CD8-positive, alpha-beta memory T cell (primary cell): ENCODE measurements at regions not wholly inside any gene's neighbourhood (a gene's known extent, or its start where the extent isn't known, plus 50 kb on each side); places are given as distances from the start of the nearest gene placed in this dataset.
"Not testable (repeated sequence)": the region's sequence is repeated elsewhere in the genome, so short reads cannot be mapped to it uniquely, and the experiment has no call there.

Experiments
- CTCF ChIA-PET: fragments of 350-600 bp; sonication (Branson Sonifier 250); formaldehyde crosslinking; loops from one replicate; lab custom pipeline; 2021; ENCODE audit warnings: antibody characterized with exemption; lab: Charles Lee
- POLR2A ChIA-PET: fragments of 350-600 bp; sonication (Branson Sonifier 250); formaldehyde crosslinking; loops from one replicate; lab custom pipeline; 2021; ENCODE audit warnings: antibody characterized with exemption; lab: Charles Lee
- DNase-seq, 5 donors: peaks; one replicate each; pipeline versions ENCODE4 v3.0.0 to v3.0.0-alpha.2; 2020 to 2022; ENCODE audit warnings: mixed read lengths in 1 of 5
- H3K27ac ChIP-seq: one replicate; pipeline ENCODE4 v1.7.0; 2013; ENCODE audit warnings: low read depth, mild to moderate bottlenecking, low read length, moderate library complexity
- H3K27me3 ChIP-seq: 2 replicates; pipeline ENCODE4 v1.7.0; 2013; ENCODE audit warnings: low read length, mild to moderate bottlenecking; ENCODE audit not compliant: insufficient read depth, poor library complexity, severe bottlenecking
- H3K36me3 ChIP-seq: 2 replicates; pipeline ENCODE4 v1.7.0; 2013; ENCODE audit warnings: mild to moderate bottlenecking, low read length, moderate library complexity; ENCODE audit not compliant: insufficient read depth
- H3K4me1 ChIP-seq: 2 replicates; pipeline ENCODE4 v1.7.0; 2013; ENCODE audit warnings: mild to moderate bottlenecking, low read length, moderate library complexity; ENCODE audit not compliant: insufficient read depth
- H3K4me3 ChIP-seq: 2 replicates; pipeline ENCODE4 v1.7.0; 2013; ENCODE audit warnings: mild to moderate bottlenecking, low read length
- H3K9me3 ChIP-seq: 2 replicates; pipeline ENCODE4 v1.7.0; 2013; ENCODE audit warnings: mild to moderate bottlenecking, low read length
- H3K27ac Mint-ChIP-seq, 8 donors: one replicate each; pipeline ENCODE4 v1.8.0; 2020 to 2021; ENCODE audit warnings: mixed read lengths in 8 of 8, mild to moderate bottlenecking in 6 of 8, inconsistent platforms in 3 of 8, moderate library complexity in 3 of 8
- H3K27me3 Mint-ChIP-seq, 2 donors: one replicate each; pipeline ENCODE4 v1.8.0; 2020 to 2021; ENCODE audit warnings: mixed read lengths in 2 of 2, mild to moderate bottlenecking in 1 of 2, moderate library complexity in 1 of 2
- H3K36me3 Mint-ChIP-seq, 3 donors: one replicate each; pipeline ENCODE4 v1.8.0; 2020 to 2021; ENCODE audit warnings: mixed read lengths in 3 of 3, inconsistent platforms in 1 of 3, mild to moderate bottlenecking in 1 of 3
- H3K4me1 Mint-ChIP-seq, 3 donors: one replicate each; pipeline ENCODE4 v1.8.0; 2020 to 2021; ENCODE audit warnings: mixed read lengths in 3 of 3, inconsistent platforms in 1 of 3, mild to moderate bottlenecking in 1 of 3
- H3K4me3 Mint-ChIP-seq, 7 donors: one replicate each; pipeline ENCODE4 v1.8.0; 2020 to 2021; ENCODE audit warnings: mixed read lengths in 7 of 7, mild to moderate bottlenecking in 6 of 7, moderate library complexity in 4 of 7, inconsistent platforms in 2 of 7
- H3K9me3 Mint-ChIP-seq, 5 donors: one replicate each; pipeline ENCODE4 v1.8.0; 2020 to 2022; ENCODE audit warnings: mixed read lengths in 5 of 5, mild to moderate bottlenecking in 3 of 5, moderate library complexity in 2 of 5, inconsistent platforms in 1 of 5

DNA sequence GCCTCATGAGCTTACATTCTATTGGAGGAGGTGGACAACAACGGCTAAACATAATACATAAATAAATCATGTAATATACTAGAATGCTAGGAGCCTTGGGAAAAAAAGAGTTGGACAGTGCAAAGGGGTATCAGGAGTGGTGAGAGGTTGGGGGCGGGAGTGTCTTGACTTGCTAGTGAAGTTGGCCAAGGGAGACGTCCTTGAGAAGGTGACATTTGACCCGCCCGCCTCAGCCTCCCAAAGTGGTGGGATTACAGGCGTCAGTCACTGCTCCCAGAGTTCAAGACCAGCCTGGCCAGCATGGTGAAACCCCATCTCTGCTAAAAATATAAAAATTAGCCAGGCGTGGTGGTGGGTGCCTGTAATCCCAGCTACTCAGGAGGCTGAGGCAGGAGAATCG lies 172.2 kb upstream of the WSCD1 start:
- H3K4me3 Mint-ChIP-seq, H3K36me3 ChIP-seq, POLR2A ChIA-PET: not testable (repeated sequence)

DNA sequence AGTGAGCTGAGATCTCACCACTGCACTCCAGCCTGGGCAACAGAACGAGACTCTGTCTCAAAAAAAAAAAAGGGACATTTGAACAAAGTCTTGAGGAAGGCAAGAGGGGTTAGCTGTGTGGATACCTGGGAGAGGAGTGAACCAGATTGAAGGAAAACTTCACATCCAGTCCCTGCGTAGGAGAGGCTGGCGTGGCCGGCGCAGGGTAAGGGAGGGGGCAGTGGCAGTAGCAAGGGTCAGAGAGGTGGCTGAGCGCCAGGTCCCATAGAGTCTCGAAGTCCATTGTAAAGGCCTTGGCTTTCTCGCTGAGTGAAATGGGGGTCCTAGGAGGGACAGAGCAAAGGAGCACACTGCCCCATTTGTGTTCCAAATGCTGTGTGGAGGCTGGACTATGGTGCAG lies 171.8 kb upstream of the WSCD1 start:
- no peak overlapping the region for H3K4me3 ChIP-seq
- H3K9me3 ChIP-seq, result no peaks in the 10 kb centered on the region
- Mint-ChIP-seq H3K4me1 (peaks cover 4 to 11% (median 9%) of the 10 kb centered on the region in 3 donors), H3K36me3 (no peaks in the 10 kb centered on the region), H3K9me3 (peaks cover 0 to 3% (median 0%) of the 10 kb centered on the region in 5 donors), H3K27ac (no peak overlapping the region), H3K27me3 (peaks cover 12 to 38% of the 10 kb centered on the region in 2 donors), H3K4me3 (no peak overlapping the region)
- H3K27ac ChIP-seq, result no peak overlapping the region
- H3K4me1 ChIP-seq, result no peaks in the 10 kb centered on the region
- H3K36me3 ChIP-seq, result no peaks in the 10 kb centered on the region
- POLR2A ChIA-PET, result no interaction called here
- H3K27me3 ChIP-seq, result no peaks in the 10 kb centered on the region
- CTCF ChIA-PET, result no interaction called here
- no peak for DNase-seq

More for the DNA sequence above, 172.2 kb upstream of the WSCD1 start:
- H3K27ac ChIP-seq, DNase-seq, H3K9me3 Mint-ChIP-seq, H3K27ac Mint-ChIP-seq, H3K27me3 ChIP-seq, H3K4me3 ChIP-seq, CTCF ChIA-PET, H3K36me3 Mint-ChIP-seq, H3K4me1 ChIP-seq, H3K9me3 ChIP-seq: not testable (repeated sequence)
- peaks cover 12 to 42% of the 10 kb centered on the region in 2 donors for H3K27me3 Mint-ChIP-seq
- peaks cover 4 to 11% (median 9%) of the 10 kb centered on the region in 3 donors for H3K4me1 Mint-ChIP-seq

DNA sequence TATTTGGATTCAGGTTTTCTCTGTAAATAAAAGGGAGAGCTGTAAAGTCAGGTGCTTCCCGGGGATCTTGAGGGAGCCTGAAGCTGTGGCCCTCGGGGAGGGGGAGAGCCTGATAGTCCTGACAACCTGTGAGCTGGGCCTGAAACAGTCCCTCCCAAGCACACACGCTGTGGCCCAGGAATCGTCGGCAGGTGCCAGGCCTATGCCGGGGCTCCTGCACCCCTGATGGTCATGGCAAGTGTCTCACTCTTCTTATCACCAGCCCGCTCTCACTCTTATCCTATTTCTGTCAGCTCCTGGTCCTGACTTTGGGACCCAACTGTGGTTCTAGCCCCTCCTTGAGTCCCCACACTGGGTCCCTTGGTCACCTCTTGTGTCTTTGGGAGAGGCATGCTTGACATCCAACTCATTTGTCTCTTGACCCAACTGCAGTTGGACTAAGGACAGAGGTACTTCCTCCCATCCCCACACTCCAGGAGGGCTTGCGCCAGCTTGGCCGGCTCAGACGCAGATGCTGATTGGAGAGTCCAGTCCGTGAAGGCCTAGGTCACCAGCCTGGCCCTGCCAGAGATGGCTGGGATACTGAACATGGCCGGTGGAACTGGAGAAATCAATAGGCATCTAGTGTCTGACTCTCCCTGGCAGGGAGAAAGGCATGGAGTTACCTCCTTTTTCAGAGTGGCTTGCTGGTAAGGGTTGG lies 170.5 kb upstream of the WSCD1 start:
- H3K4me1 Mint-ChIP-seq, result peaks cover 4 to 11% (median 9%) of the 10 kb centered on the region in 3 donors
- POLR2A ChIA-PET, result no interaction called here

DNA sequence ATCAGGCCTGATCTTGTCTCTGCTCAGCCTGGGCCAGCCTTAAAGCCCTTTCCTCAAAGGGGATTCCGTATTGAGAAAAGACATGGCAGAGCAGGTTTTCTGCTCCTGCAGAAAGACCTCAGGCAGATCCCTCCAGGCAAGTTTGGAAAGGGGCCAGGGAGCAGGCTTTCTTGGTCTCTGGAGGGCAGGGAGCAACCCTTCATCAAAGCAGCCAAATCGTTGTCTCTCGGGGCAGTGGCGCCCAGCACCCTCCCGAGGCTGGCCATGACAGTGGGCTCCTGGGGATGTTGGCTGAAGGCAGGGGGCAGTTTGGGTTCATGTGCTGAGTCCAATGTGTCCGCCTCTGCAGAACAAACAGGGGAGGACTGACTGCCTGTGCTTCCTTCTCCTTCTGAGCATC lies 168.4 kb upstream of the WSCD1 start:
- peaks cover 3 to 7% (median 5%) of the 10 kb centered on the region in 5 donors for H3K9me3 Mint-ChIP-seq
- peaks cover 13 to 26% of the 10 kb centered on the region in 2 donors for H3K27me3 Mint-ChIP-seq
- Histone ChIP-seq H3K27ac (no peak overlapping the region), H3K4me3 (no peak overlapping the region), H3K36me3 (no peaks in the 10 kb centered on the region), H3K4me1 (no peaks in the 10 kb centered on the region), H3K9me3 (no peaks in the 10 kb centered on the region), H3K27me3 (no peaks in the 10 kb centered on the region)
- POLR2A ChIA-PET, result no interaction called here
- no peak overlapping the region for H3K27ac Mint-ChIP-seq
- CTCF ChIA-PET, result no interaction called here
- no peak overlapping the region for H3K4me3 Mint-ChIP-seq
- DNase-seq, result no peak
- H3K4me1 Mint-ChIP-seq, result peaks cover 4 to 11% (median 9%) of the 10 kb centered on the region in 3 donors
- no peaks in the 10 kb centered on the region for H3K36me3 Mint-ChIP-seq

More for the DNA sequence above, 170.5 kb upstream of the WSCD1 start:
- peaks cover 12 to 31% of the 10 kb centered on the region in 2 donors for H3K27me3 Mint-ChIP-seq
- H3K27ac ChIP-seq, result no peak overlapping the region
- H3K27me3 ChIP-seq, result no peaks in the 10 kb centered on the region
- peaks cover 2 to 7% (median 4%) of the 10 kb centered on the region in 5 donors for H3K9me3 Mint-ChIP-seq
- no peak for DNase-seq
- H3K4me3 ChIP-seq, result no peak overlapping the region
- H3K36me3 Mint-ChIP-seq, result no peaks in the 10 kb centered on the region
- H3K27ac Mint-ChIP-seq, result no peak overlapping the region
- CTCF ChIA-PET, result no interaction called here
- no peaks in the 10 kb centered on the region for H3K4me1 ChIP-seq
- no peaks in the 10 kb centered on the region for H3K36me3 ChIP-seq
- H3K9me3 ChIP-seq, result no peaks in the 10 kb centered on the region
- no peak overlapping the region for H3K4me3 Mint-ChIP-seq

DNA sequence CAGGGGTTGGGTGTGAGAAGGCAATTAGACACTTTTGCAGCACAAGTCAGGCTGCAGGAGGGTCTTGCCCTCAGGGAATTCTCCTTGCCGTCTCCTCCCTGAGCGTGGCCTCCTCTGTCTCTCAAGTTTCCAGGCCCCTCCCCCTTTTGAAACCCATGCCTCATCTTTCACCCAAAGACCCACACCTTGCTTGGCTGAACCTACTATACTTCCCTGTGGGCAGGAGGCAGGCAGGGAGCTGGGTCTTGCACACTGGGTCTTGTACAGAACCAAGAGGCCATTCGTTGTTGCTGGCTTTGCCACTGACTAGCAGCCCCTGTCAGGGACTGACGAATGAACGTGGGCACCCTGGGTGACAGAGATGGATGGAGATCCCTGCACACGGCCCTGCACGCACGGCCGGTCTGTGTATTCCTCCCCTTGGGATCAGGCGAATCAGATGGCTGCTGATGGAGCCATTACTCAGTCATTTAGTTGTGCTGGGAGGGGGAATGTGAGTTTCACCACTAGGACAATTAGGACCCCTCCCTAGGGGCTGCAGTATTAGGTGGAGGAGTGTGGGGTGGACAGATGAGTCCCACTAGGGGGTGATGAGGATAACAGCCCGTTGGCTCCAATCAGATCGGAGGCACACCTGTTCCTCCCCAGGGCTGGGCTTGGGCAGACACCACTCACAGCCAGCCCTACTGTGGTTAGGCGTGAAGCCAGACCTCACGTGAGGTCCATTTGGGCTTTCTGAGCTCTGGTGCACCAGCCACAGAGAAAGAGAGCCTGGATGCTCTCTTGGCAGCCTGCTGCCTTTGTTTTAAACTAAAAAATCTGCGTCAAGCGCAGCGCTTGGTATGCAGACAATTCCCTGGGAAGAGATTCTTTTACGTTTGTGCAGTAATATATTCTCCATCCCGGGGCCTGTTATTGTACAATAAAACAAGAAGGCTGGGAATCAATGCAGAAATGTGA lies 167.7 kb upstream of the WSCD1 start:
- Histone ChIP-seq H3K27me3 (no peaks in the 10 kb centered on the region), H3K27ac (no peak overlapping the region), H3K9me3 (no peaks in the 10 kb centered on the region), H3K36me3 (no peaks in the 10 kb centered on the region), H3K4me1 (no peaks in the 10 kb centered on the region), H3K4me3 (no peak overlapping the region)
- peaks cover 2 to 7% (median 5%) of the 10 kb centered on the region in 5 donors for H3K9me3 Mint-ChIP-seq
- H3K36me3 Mint-ChIP-seq, result no peaks in the 10 kb centered on the region
- DNase-seq, result no peak
- no peak overlapping the region for H3K4me3 Mint-ChIP-seq
- ChIA-PET CTCF (no interaction called here), POLR2A (no interaction called here)
- H3K4me1 Mint-ChIP-seq, result peaks cover 2 to 3% (median 3%) of the 10 kb centered on the region in 3 donors
- H3K27ac Mint-ChIP-seq, result no peak overlapping the region
- peaks cover 13 to 20% of the 10 kb centered on the region in 2 donors for H3K27me3 Mint-ChIP-seq

DNA sequence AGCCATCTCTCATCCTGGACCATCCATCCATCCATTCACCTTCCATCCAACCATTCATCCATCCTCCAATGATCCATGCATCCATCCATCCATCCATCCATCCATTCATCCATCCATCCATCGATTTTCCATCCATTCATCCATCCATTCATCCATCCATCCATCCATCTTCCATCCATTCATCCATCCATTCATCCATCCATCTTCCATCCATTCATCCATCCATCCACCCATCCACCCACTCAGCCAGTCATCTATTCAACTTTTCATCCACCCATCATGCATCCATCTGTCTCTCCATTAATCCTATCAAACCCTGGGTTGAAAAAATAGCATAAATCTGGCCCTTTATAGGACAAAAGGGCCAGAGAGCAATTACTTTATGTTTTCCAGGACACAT lies 158.3 kb upstream of the WSCD1 start:
- DNase-seq, result no peak
- H3K36me3 ChIP-seq, result no peaks in the 10 kb centered on the region
- no peaks in the 10 kb centered on the region for H3K9me3 ChIP-seq
- CTCF ChIA-PET, result no interaction called here
- Mint-ChIP-seq H3K4me3 (no peak overlapping the region), H3K36me3 (no peaks in the 10 kb centered on the region), H3K9me3 (peaks cover 0 to 2% (median 0%) of the 10 kb centered on the region in 5 donors), H3K27ac (no peak overlapping the region), H3K4me1 (no peaks in the 10 kb centered on the region), H3K27me3 (peaks cover 2 to 10% of the 10 kb centered on the region in 2 donors)
- POLR2A ChIA-PET, result no interaction called here
- no peak overlapping the region for H3K4me3 ChIP-seq
- H3K27ac ChIP-seq, result no peak overlapping the region
- no peaks in the 10 kb centered on the region for H3K27me3 ChIP-seq
- no peaks in the 10 kb centered on the region for H3K4me1 ChIP-seq

DNA sequence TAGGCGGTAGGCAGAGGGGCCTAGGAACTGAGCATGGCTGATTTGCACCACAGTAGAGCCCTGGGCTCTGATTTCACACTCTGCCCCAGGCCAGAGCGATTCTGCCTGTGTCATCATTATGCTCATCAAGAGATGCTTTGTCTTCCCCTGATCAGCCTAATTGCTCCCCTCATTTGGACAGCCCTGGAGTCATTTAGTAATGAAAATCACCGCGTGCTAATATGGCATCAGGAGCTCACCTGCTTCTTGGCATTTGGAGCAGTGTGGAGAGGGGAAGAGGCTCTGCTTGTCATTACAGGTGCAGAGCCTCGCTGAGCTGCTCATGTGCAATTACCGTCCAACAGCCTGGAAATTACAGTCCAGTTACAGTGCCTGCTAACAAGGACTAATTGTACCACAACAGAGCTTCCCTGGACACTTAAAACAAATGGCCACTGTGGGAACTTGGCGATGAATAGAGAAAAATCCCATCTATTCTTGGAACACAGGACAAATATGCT lies 157.1 kb upstream of the WSCD1 start:
- POLR2A ChIA-PET, result no interaction called here
- Mint-ChIP-seq H3K27ac (no peak overlapping the region), H3K4me1 (no peaks in the 10 kb centered on the region), H3K9me3 (peaks cover 0 to 2% (median 0%) of the 10 kb centered on the region in 5 donors), H3K4me3 (no peak overlapping the region), H3K36me3 (no peaks in the 10 kb centered on the region), H3K27me3 (peaks cover 2 to 10% of the 10 kb centered on the region in 2 donors)
- Histone ChIP-seq H3K4me1 (no peaks in the 10 kb centered on the region), H3K4me3 (no peak overlapping the region), H3K9me3 (no peaks in the 10 kb centered on the region), H3K27me3 (no peaks in the 10 kb centered on the region), H3K36me3 (no peaks in the 10 kb centered on the region), H3K27ac (no peak overlapping the region)
- DNase-seq, result no peak
- CTCF ChIA-PET, result no interaction called here

DNA sequence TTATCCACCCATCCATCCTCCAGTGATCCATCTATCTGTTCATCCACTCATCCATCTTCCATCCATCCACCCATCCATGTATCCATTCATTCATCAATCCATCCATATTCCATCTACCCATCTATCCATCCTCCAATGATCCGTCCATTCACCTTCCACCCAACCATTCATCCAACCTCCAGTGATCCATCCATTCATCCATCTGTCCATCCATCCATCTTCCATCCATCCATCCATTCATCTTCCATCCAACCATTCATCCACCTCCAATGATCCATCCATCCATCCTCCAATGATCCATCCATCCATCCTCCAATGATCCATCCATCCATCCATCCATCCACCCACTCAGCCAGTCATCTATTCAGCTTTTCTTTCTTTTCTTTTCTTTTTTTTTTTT lies 156.5 kb upstream of the WSCD1 start:
- ChIA-PET CTCF (interaction anchor here (0.7 kb wide), 1 partner anchor 116 kb away, joined by 3 read pairs; no protein-coding TSS in a partner anchor), POLR2A (no interaction called here)
- peaks cover 0 to 2% (median 0%) of the 10 kb centered on the region in 5 donors for H3K9me3 Mint-ChIP-seq
- no peak overlapping the region for H3K4me3 Mint-ChIP-seq
- peaks cover 2 to 10% of the 10 kb centered on the region in 2 donors for H3K27me3 Mint-ChIP-seq
- H3K27ac Mint-ChIP-seq, result no peak overlapping the region
- Histone ChIP-seq H3K4me1 (no peaks in the 10 kb centered on the region), H3K4me3 (no peak overlapping the region), H3K9me3 (no peaks in the 10 kb centered on the region), H3K27me3 (no peaks in the 10 kb centered on the region), H3K27ac (no peak overlapping the region), H3K36me3 (no peaks in the 10 kb centered on the region)
- no peaks in the 10 kb centered on the region for H3K36me3 Mint-ChIP-seq
- H3K4me1 Mint-ChIP-seq, result no peaks in the 10 kb centered on the region
- no peak for DNase-seq
